GM12878 (cell line): ENCODE measurements at regions not wholly inside any gene's neighbourhood (a gene's known extent, or its start where the extent isn't known, plus 50 kb on each side); places are given as distances from the start of the nearest gene placed in this dataset.

Experiments used
- ATAC-seq: fragments of 200-7000 bp; cut with Tn5 transposase; 3 replicates; pipeline ENCODE4 v1.9.1; 2020; ENCODE audit warnings: mild to moderate bottlenecking, moderate library complexity
- BruUV-seq: library from RNA; stranded (reverse); fragments of 400-500 nt; replicated peaks from 2 replicates; lab custom pipeline; 2021; lab: Mats Ljungman, UMichigan
- CTCF ChIA-PET: fragments of 300-600 bp; sonication (Branson Sonifier 250); formaldehyde crosslinking; extraction: SDS; loops from one replicate; lab custom pipeline; 2021; ENCODE audit warnings: inconsistent platforms; lab: Yijun Ruan, JAX
- POLR2A ChIA-PET: fragments of 350-600 bp; formaldehyde crosslinking; extraction: SDS; loops from one replicate; lab custom pipeline; 2021; ENCODE audit warnings: inconsistent platforms; lab: Charles Lee
- RAD21 ChIA-PET: fragments of 300-600 bp; sonication (Branson Sonifier 250); formaldehyde crosslinking; loops from one replicate; lab custom pipeline; 2023; ENCODE audit warnings: antibody characterized with exemption; ENCODE audit not compliant: unreplicated experiment; lab: Charles Lee
- SMC1A ChIA-PET: fragments of 300-600 bp; sonication (Branson Sonifier 250); formaldehyde crosslinking; loops from one replicate; lab custom pipeline; 2023; ENCODE audit not compliant: unreplicated experiment, uncharacterized antibody; lab: Charles Lee
- DNase-seq: peaks from one replicate; pipeline ENCODE4 v3.0.0-alpha.2; 2011; ENCODE audit warnings: low read depth, low spot score
- FAIRE-seq: peaks from 3 replicates; lab custom pipeline; 2011; peaks lifted over from hg19 to GRCh38; lab: Jason Lieb, UNC
- H2AFZ ChIP-seq: 2 replicates; pipeline ENCODE4 v1.6.0; 2011; ENCODE audit warnings: low read depth, low read length, control low read depth; ENCODE audit not compliant: control insufficient read depth
- H3K27ac ChIP-seq: 2 replicates; pipeline ENCODE4 v1.5.1; 2011; ENCODE audit warnings: control low read depth; ENCODE audit not compliant: control insufficient read depth, insufficient read depth
- H3K27me3 ChIP-seq, 2 experiments: replicated peaks in 1 of 2; 2 replicates each; pipeline versions ENCODE4 v1.6.0 to v1.6.1; 2011; ENCODE audit warnings: low read length in 1 of 2; ENCODE audit not compliant: control insufficient read depth in 2 of 2, insufficient read depth in 2 of 2
- H3K36me3 ChIP-seq, 2 experiments: 2 replicates each; pipeline ENCODE4 v1.5.1; 2011; ENCODE audit warnings: low read length in 1 of 2; ENCODE audit not compliant: control insufficient read depth in 2 of 2, insufficient read depth in 2 of 2
- H3K4me1 ChIP-seq: 2 replicates; pipeline ENCODE4 v1.6.1; 2011; ENCODE audit warnings: mild to moderate bottlenecking, low read length, moderate library complexity, mixed read lengths; ENCODE audit not compliant: control insufficient read depth, insufficient read depth
- H3K4me2 ChIP-seq: 2 replicates; pipeline ENCODE4 v1.6.0; 2011; ENCODE audit warnings: control low read depth; ENCODE audit not compliant: control insufficient read depth, insufficient read depth
- H3K4me3 ChIP-seq: fragments of 200-600 bp; sonication (generic); 2 replicates; pipeline ENCODE4 v1.5.1; 2016
- H3K79me2 ChIP-seq: 2 replicates; pipeline ENCODE4 v1.6.0; 2011; ENCODE audit warnings: low read length; ENCODE audit not compliant: control insufficient read depth, insufficient read depth
- H3K9ac ChIP-seq: 2 replicates; pipeline ENCODE4 v1.8.0; 2011; ENCODE audit warnings: low read length, control low read depth, mixed read lengths; ENCODE audit not compliant: control insufficient read depth, insufficient read depth
- H3K9me3 ChIP-seq: replicated peaks from 3 replicates; pipeline ENCODE4 v1.5.1; 2011; ENCODE audit warnings: mild to moderate bottlenecking, low read length; ENCODE audit not compliant: control insufficient read depth, insufficient read depth
- H4K20me1 ChIP-seq: 2 replicates; pipeline ENCODE4 v1.6.0; 2011; ENCODE audit not compliant: control insufficient read depth, insufficient read depth
- E2F4 ChIP-seq: IDR thresholded peaks from 2 replicates; pipeline ENCODE4 v1.6.1; 2012; ENCODE audit warnings: low read depth, low read length, improper control_type of control experiment
- EP300 ChIP-seq, 2 experiments: fragments of 150-350 bp in 1 of 2; IDR thresholded peaks; 2 replicates each; pipeline ENCODE4 v1.6.1; 2011 to 2012; ENCODE audit warnings: low read depth in 2 of 2, low read length in 2 of 2, borderline replicate concordance in 1 of 2, improper control_type of control experiment in 1 of 2, inconsistent platforms in 1 of 2; ENCODE audit not compliant: control insufficient read depth in 1 of 2
- GABPA ChIP-seq: IDR thresholded peaks from 2 replicates; pipeline ENCODE4 v1.6.1; 2014; ENCODE audit warnings: antibody characterized with exemption, low read depth, mild to moderate bottlenecking, inconsistent platforms
- PBX3 ChIP-seq: IDR thresholded peaks from 2 replicates; pipeline ENCODE4 v1.6.1; 2011; ENCODE audit warnings: mild to moderate bottlenecking, low read depth, low read length, moderate library complexity; ENCODE audit not compliant: insufficient replicate concordance
- RBBP5 ChIP-seq: fragments of 200-600 bp; sonication (generic); conservative IDR thresholded peaks from 2 replicates; pipeline ENCODE4 v1.6.1; 2016
- SREBF1 ChIP-seq: IDR thresholded peaks from 2 replicates; pipeline ENCODE4 v1.6.1; 2012; ENCODE audit warnings: mild to moderate bottlenecking, low read length
- TBL1XR1 ChIP-seq: IDR thresholded peaks from 2 replicates; pipeline ENCODE4 v1.6.1; 2012; ENCODE audit warnings: low read depth, low read length, improper control_type of control experiment
- YY1 ChIP-seq: IDR thresholded peaks from 2 replicates; pipeline ENCODE4 v1.6.1; 2011; ENCODE audit warnings: low read depth, mild to moderate bottlenecking, low read length
- ZBTB11 ChIP-seq: fragments of 450-650 bp; formaldehyde crosslinking; IDR thresholded peaks from 2 replicates; pipeline ENCODE4 v1.5.0; 2022; ENCODE audit warnings: mild to moderate bottlenecking, missing genetic modification characterization
- WGBS: methylation state at CpG from one replicate; pipeline ENCODE4 v1.1.6; 2016; ENCODE audit warnings: low lambda C conversion rate; ENCODE audit not compliant: insufficient replicate concordance, insufficient coverage; ENCODE audit errors: missing lambda C conversion rate; 5-methylcytosine and 5-hydroxymethylcytosine counted together
- in situ Hi-C: fragments of 300-500 bp; cut with MboI; formaldehyde crosslinking; loops from 9 replicates; pipeline ENCODE4 v1.14.3; 2018; ENCODE audit warnings: mixed read lengths
- intact Hi-C: fragments of 100-400 bp; cut with micrococcal nuclease; formaldehyde crosslinking; loops from one replicate; pipeline ENCODE4 v1.14.2; 2022; ENCODE audit not compliant: unreplicated experiment
- TF ChIP-seq, protein P1 (sequence below): fragments of 450-650 bp; IDR thresholded peaks from 2 replicates; pipeline ENCODE4 v1.6.1; 2014; ENCODE audit warnings: mild to moderate bottlenecking

DNA sequence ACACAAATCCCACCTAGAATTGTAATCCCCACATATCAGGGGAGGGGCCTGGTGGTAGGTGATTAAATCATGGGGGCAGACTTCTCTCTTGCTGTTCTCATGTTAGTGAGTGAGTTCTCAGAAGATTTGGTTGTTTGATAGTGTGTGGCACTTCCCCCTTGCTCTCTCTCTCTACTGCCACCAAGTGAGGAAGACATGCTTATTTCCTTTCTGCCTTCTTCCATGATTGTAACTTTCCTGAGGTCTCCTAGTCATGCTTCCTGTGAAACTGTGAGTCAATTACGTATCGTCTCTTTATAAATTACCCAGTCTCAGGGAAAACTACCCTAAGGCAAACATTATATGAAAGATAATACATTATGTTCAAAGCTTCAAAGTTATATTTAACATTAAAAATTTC is 1297.5 kb upstream of the CITED2 start:
- CTCF ChIA-PET: no interaction called here
- Histone ChIP-seq H3K36me3 (no peaks in the 10 kb centered on the region), H3K4me3 (no peak overlapping the region), H2AFZ (no peak overlapping the region), H3K9me3 (no peaks in the 10 kb centered on the region; the same call in 2 of the 3 replicates), H3K79me2 (no peaks in the 10 kb centered on the region), H3K27me3 (no peaks in the 10 kb centered on the region), H3K4me1 (no peaks in the 10 kb centered on the region), H3K27ac (no peak overlapping the region)
- SMC1A ChIA-PET: interaction anchor here (0.6 to 1.2 kb wide), 2 partner anchors 32 to 1302 kb away, joined by 3 read pairs; no protein-coding TSS in a partner anchor
- WGBS: 82% methylated on average over 2 of the region's 2 CpGs
- no TSS peak for BruUV-seq
- in situ Hi-C loops (no loop called here), intact Hi-C loops (no loop called here)
- no peak for FAIRE-seq
- RAD21 ChIA-PET: interaction anchor here (1.2 kb wide), 1 partner anchor 1302 kb away, joined by 3 read pairs; no protein-coding TSS in a partner anchor
- no peak for ATAC-seq
- TF ChIP-seq SREBF1: no peak
- TF ChIP-seq, all 136 proteins: peak for 0
- Histone ChIP-seq H3K9ac (no peak overlapping the region), H3K4me2 (no peak overlapping the region), H4K20me1 (no peaks in the 10 kb centered on the region)
- POLR2A ChIA-PET: no interaction called here
- no peak for DNase-seq

- Histone ChIP-seq H3K9me3 (no peaks in the 10 kb centered on the region; the same call in 2 of the 3 replicates), H3K79me2 (no peaks in the 10 kb centered on the region), H3K4me1 (no peaks in the 10 kb centered on the region), H2AFZ (no peak overlapping the region), H3K4me3 (no peak overlapping the region), H3K4me2 (no peak overlapping the region), H3K9ac (no peak overlapping the region), H3K27me3 (no peaks in the 10 kb centered on the region), H3K27ac (no peak overlapping the region), H3K36me3 (no peaks in the 10 kb centered on the region), H4K20me1 (no peaks in the 10 kb centered on the region)
- ChIA-PET CTCF (no interaction called here), POLR2A (no interaction called here), RAD21 (interaction anchor here (1.4 kb wide), 1 partner anchor 1301 kb away, joined by 3 read pairs; no protein-coding TSS in a partner anchor), SMC1A (interaction anchor here (0.8 to 0.9 kb wide), 2 partner anchors 34 to 1301 kb away, joined by 3 read pairs; no protein-coding TSS in a partner anchor)
- ATAC-seq: no peak
- intact Hi-C loops (no loop called here), in situ Hi-C loops (no loop called here)
- 0% methylated on average over 1 of the region's 1 CpG for WGBS
- no TSS peak for BruUV-seq
- no peak for FAIRE-seq
- DNase-seq: no peak
- no peak for TF ChIP-seq TBL1XR1
- no peak for TF ChIP-seq GABPA
- TF ChIP-seq E2F4: no peak
- TF ChIP-seq, protein P1, sequence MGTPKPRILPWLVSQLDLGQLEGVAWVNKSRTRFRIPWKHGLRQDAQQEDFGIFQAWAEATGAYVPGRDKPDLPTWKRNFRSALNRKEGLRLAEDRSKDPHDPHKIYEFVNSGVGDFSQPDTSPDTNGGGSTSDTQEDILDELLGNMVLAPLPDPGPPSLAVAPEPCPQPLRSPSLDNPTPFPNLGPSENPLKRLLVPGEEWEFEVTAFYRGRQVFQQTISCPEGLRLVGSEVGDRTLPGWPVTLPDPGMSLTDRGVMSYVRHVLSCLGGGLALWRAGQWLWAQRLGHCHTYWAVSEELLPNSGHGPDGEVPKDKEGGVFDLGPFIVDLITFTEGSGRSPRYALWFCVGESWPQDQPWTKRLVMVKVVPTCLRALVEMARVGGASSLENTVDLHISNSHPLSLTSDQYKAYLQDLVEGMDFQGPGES: no peak
- TF ChIP-seq YY1: no peak
- TF ChIP-seq EP300 (IDR thresholded peaks at IDR 0.05; ENCODE audit: borderline replicate concordance in 1 of 2, control insufficient read depth in 1 of 2, low read depth in 2 of 2, low read length in 2 of 2): no peak
- TF ChIP-seq PBX3: no peak
- TF ChIP-seq ZBTB11 (CRISPR knock-in tag): no peak
- no peak for TF ChIP-seq RBBP5
These were observed 1295.6 kb upstream of the CITED2 start for GRCh38 chr6:140670021-140670420.
